ENCODE measurements at regions not wholly inside any gene's neighbourhood (a gene's known extent, or its start where the extent isn't known, plus 50 kb on each side); places are given as distances from the start of the nearest gene placed in this dataset.

- no peak for DNase-seq
Measured at GRCh38 chr2:163259489-163259888, 420.9 kb upstream of the KCNH7 start.

DNA sequence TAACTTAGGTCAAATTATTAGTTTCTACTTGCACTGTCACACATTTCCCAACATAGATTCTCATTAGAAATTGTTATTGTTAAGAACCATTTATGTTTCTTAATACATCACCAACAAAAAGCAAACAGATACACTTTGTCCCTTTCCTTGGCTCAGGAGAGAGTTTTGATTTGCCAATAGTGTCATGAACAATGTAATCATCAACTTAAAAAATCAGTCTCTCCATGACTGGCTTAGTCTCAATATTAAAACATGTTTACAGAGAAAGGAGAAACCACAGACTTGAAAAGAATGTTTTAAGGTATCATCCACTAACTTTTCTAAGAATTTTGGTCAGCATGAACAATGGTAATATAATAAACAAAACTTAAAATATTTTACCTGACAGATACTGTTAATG, 416.5 kb upstream of the KCNH7 start:
- DNase-seq: no peak

DNA sequence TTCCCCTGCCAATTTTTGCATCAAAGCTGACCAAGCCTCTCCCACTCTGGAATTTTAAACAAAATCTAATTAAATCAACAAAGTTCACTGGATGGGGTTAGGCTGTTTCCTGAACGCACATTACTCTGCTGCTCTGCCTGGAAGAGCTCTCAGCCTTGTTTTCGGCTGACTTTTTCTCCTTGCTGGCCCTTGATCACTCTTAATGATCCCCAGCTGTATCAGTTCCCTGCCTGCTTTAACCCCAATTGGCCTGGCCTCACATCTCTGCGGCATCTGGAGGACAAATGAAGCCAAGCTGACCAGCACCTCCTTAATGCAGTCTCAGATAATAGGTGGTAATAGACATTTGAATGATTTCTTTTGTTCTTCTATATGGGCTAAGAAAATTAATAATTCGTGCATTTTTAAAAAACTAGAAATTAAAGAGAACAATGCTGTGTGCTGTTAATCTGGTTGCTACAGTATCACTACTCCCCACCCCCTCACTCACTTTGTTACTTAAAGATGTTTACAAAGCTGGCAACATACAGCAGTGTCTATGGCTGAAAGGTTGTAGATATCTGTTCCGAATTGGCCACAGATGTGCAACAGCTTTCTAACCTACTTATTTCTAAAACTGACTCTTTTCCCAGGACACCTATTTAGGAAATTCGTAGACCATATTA, 415.2 kb upstream of the KCNH7 start:
- DNase-seq: no peak

GRCh38 chr2:163252199-163252598, 413.6 kb upstream of the KCNH7 start:
- DNase-seq: no peak

- DNase-seq: no peak
Measured at GRCh38 chr2:163248376-163249253, 410.0 kb upstream of the KCNH7 start.

DNA sequence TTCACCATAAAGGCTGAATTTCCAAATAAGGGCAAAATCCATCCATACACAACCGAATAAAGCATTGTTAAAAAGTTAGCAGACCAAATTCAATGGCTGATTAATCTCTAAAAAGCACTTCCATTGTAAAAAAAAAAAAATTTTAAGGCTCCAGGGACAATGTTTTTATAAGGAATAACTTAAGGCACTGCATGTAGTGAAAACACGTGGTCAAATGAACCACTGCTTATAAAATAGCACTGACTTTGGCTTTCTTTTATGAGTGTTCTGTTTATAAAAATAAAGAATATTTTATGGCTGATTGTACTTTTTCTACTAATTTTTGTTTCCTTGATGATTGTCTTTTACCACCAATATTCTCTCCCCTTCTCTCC, 409.3 kb upstream of the KCNH7 start:
- DNase-seq: no peak

GRCh38 chr2:163247156-163247846, 408.7 kb upstream of the KCNH7 start:
- DNase-seq: peak; percentile 10

DNA sequence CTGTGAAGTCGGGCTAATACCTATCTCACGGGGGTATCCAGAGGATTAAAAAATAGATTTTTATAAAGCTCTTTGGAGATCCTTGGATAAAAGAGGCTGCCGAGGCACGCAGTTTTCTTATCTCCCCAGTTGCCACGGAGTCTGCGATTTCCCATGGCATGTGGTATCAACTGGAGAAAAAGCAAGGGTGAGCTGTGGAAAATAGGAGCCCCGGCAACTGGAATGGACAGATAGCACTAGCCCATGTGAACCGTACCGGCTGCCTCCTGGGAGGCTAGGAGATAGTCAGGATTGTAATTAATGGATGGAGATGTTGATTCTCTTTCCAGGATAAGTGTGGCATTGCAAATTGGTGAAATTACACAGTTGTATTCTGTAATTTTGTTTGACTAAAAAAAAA, 407.6 kb upstream of the KCNH7 start:
- no peak for DNase-seq

- DNase-seq: no peak
Measured at GRCh38 chr2:163236553-163236952, 398.0 kb upstream of the KCNH7 start.

DNA sequence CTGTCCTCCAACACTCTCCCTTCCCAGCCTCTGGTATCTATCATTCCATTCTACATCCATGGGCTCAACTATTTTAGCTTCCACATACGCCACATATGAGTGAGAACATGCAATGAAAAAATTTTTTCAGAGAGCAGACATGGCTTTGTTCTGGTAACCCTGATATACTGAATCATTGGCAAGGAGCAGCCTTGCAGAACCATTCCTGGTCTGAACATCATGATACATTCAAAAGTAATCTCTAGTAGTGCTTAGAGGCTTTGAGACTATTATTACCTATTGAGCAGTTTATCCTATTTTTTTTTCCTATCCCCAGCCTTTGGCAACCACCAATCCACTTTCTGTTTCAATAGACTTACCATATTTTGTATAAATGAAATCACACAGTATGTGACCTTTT, 393.1 kb upstream of the KCNH7 start:
- DNase-seq: no peak

- no peak for DNase-seq
Measured at GRCh38 chr2:163213661-163214081, 375.1 kb upstream of the KCNH7 start.

DNA sequence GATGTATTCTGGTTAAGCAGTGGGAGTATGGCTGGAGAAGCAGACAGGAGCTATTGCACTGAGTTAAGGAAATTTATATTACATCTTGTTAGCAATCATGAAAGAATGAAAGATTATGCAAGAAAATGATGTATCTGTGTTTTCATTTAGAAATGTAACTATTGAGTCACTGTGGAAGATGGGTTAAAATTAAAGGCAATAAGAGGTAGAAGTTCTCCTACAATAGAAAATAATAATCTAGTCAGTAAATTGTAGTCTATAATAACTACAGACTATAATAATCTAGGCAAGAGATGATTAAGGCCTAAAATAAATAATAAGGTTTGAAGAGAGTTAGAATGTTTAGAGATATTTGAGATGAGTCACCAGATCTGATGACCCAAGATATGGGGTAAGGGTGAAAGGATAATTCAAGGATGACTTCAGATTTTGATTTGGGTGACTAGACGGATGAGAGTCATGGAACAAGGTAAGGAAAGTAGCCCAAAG, 371.9 kb upstream of the KCNH7 start:
- no peak for DNase-seq

DNA sequence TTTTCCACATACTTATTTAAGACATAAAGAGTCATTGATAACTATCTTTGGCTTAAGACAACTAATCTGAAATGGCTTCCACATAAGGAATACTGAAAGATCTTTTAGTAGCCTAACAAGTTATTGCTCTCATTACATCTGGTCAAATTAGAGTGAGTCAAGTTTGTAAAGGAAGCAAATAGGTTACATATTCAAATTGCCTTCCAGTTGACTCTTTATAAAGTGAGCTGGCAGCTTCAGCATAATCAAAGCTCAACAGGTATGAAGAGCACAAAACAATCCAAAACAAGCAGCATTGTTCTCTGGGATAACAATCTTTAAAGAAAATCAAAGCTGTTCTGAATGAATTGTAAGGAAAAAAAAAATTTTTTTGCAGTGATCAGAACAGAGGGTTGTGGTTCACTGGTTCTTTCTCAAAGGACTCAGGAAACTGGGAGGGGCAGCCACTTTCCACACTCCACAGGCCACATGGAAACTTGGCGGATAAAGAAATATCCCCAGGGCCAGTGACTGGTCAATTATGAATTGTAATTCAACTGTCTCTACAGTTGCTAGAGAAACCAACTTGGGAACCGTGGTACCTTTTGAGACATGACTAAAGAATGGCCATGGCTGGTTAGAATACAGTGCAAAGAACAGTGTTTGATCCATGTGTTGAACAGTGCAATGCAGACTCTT, 369.3 kb upstream of the KCNH7 start:
- DNase-seq: no peak

DNA sequence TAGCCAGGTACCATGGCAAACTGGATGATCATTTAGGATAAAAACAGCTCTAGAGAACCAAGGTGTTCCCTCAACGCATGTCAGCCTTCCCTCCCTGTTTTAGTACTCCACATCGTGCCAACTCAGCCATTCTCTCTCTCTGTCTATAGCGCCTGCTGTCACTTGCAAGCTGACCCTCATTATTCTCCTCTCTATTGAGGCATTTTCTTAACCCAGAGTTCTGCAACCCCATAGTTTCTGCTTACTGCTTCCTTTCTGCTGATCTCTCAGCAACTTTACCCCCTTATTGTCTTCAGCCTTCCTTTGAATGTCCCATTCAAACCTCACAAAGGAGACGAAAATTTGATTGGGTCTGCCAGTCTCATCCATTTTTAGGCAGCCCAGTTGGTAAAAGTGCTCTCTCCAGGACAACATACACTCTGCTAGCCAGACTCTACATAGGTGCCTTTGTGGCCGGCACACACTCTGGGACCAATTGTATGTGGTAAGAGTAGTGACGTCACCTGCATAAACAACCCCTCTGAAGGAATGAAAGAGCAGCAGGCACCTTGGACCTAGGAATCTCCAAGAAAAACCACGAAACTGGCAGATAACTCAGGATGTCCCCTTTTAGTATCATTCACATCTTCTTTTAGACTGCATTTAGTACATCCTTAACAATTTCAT, 367.2 kb upstream of the KCNH7 start:
- DNase-seq: no peak

- DNase-seq: no peak
Measured at GRCh38 chr2:163200741-163201140, 362.2 kb upstream of the KCNH7 start.

GRCh38 chr2:163198972-163199371, 360.4 kb upstream of the KCNH7 start:
- DNase-seq: no peak

- DNase-seq: no peak
Measured at GRCh38 chr2:163198007-163198406, 359.4 kb upstream of the KCNH7 start.

- no peak for DNase-seq
Measured at GRCh38 chr2:163191372-163191771, 352.8 kb upstream of the KCNH7 start.

DNA sequence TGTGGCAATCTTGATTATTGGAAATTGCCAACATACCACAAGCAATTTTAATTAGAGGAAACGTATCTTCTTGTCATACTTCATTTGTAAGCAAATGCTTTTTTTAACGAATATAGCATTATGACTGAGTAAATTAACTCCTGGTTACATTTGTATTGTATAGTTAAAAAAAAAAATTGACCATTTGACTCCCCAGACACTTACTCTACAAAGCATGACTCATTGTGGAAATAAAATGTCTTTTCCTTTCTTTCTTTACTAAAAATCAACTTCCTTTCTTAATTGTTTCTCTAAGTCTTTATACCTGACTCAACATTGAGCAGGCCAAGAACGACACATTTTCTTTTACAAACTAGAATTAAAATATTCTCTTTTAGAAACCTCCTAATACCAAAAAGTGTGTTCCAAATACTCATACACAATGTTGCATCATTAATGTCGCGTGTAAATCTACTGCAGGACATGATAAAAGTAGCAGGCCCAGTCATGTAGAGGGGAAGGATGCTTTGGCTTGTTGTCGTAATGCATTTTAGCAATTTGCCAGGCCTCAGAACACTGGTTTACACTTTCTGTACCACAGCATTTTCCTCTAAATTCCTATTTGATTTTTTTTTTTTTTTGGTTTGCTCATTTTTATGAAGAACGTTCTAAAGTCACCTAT, 349.6 kb upstream of the KCNH7 start:
- no peak for DNase-seq

GRCh38 chr2:163187119-163187518, 348.6 kb upstream of the KCNH7 start:
- no peak for DNase-seq

- DNase-seq: no peak
Measured at GRCh38 chr2:163185160-163185559, 346.6 kb upstream of the KCNH7 start.

GRCh38 chr2:163182764-163183354, 344.3 kb upstream of the KCNH7 start:
- DNase-seq: no peak

All from NCI-H510A (cell line).